Omental fat pad (tissue), 3 donors: ENCODE measurements at regions not wholly inside any gene's neighbourhood (a gene's known extent, or its start where the extent isn't known, plus 50 kb on each side); places are given as distances from the start of the nearest gene placed in this dataset.

ENCODE experiments used
- ATAC-seq: fragments of 150-250 bp; one replicate; pipeline ENCODE4 v1.9.1; 2016; ENCODE audit warnings: mild to moderate bottlenecking, moderate library complexity; ENCODE audit not compliant: low FRiP score
- DNase-seq: peaks from one replicate; pipeline ENCODE4 v3.0.0-alpha.2; 2019; ENCODE audit warnings: low spot score
- TF ChIP-seq, protein P1 (sequence below), 3 donors: fragments of 450-650 bp; IDR thresholded peaks; one replicate each; pipeline ENCODE4 v1.5.1; 2016 to 2017; ENCODE audit warnings: antibody characterized with exemption in 3 of 3, mild to moderate bottlenecking in 3 of 3, moderate library complexity in 2 of 3

GRCh38 chr3:153596401-153596800, 434.4 kb downstream of the RAP2B start:
- DNase-seq (no peak), ATAC-seq (no peak)
- TF ChIP-seq, protein P1, sequence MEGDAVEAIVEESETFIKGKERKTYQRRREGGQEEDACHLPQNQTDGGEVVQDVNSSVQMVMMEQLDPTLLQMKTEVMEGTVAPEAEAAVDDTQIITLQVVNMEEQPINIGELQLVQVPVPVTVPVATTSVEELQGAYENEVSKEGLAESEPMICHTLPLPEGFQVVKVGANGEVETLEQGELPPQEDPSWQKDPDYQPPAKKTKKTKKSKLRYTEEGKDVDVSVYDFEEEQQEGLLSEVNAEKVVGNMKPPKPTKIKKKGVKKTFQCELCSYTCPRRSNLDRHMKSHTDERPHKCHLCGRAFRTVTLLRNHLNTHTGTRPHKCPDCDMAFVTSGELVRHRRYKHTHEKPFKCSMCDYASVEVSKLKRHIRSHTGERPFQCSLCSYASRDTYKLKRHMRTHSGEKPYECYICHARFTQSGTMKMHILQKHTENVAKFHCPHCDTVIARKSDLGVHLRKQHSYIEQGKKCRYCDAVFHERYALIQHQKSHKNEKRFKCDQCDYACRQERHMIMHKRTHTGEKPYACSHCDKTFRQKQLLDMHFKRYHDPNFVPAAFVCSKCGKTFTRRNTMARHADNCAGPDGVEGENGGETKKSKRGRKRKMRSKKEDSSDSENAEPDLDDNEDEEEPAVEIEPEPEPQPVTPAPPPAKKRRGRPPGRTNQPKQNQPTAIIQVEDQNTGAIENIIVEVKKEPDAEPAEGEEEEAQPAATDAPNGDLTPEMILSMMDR (IDR thresholded peaks at IDR 0.05) = no peak

- no peak for DNase-seq
- TF ChIP-seq, protein P1 (IDR thresholded peaks at IDR 0.05) = no peak
- no peak for ATAC-seq
Observed at GRCh38 chr3:153599685-153600084, 437.7 kb downstream of the RAP2B start.

GRCh38 chr3:153600896-153601295, 438.9 kb downstream of the RAP2B start:
- DNase-seq (no peak), ATAC-seq (no peak)
- TF ChIP-seq, protein P1 (IDR thresholded peaks at IDR 0.05) = no peak

- ATAC-seq (no peak), DNase-seq (no peak)
- TF ChIP-seq, protein P1 (IDR thresholded peaks at IDR 0.05) = no peak
Observed at GRCh38 chr3:153601374-153601853, 439.4 kb downstream of the RAP2B start.

GRCh38 chr3:153602801-153603200, 440.8 kb downstream of the RAP2B start:
- ATAC-seq (no peak), DNase-seq (no peak)

GRCh38 chr3:153614140-153614539, 452.1 kb downstream of the RAP2B start:
- no peak for ATAC-seq
- DNase-seq = no peak
- TF ChIP-seq, protein P1 (IDR thresholded peaks at IDR 0.05) = no peak

More at GRCh38 chr3:153602801-153603200, 440.8 kb downstream of the RAP2B start:
- TF ChIP-seq, protein P1 (IDR thresholded peaks at IDR 0.05) = no peak

DNA sequence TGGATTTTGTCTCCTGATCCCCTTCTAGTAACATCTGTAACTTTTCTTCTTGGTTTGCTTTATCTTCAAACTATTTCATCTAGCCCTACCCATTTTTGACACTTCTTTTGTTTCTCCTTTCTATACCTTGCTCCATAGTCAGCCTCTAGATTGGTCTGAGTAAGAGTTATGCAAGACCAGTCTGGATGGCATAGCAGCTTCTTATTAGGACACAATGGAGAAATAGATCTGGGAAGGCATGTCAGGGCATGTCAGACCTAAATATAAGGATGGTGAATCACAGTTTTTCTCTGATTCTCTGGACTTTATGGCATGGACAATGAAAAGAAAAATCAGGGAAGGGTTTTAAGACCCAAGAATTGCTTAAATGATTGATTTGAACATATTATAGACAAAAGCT, 452.5 kb downstream of the RAP2B start:
- DNase-seq = no peak
- no peak for ATAC-seq
- TF ChIP-seq, protein P1 (IDR thresholded peaks at IDR 0.05) = no peak
